ENCODE measurements at regions not wholly inside any gene's neighbourhood (a gene's known extent, or its start where the extent isn't known, plus 50 kb on each side); places are given as distances from the start of the nearest gene placed in this dataset.
"Not testable (repeated sequence)": the region's sequence is repeated elsewhere in the genome, so short reads cannot be mapped to it uniquely, and the experiment has no call there.

- no peak for TF ChIP-seq CTCF (IDR thresholded peaks at IDR 0.05)
- H3K27me3 ChIP-seq, result no peaks in the 10 kb centered on the region
- no peaks in the 10 kb centered on the region for H3K36me3 ChIP-seq
- H3K4me3 ChIP-seq, result no peak overlapping the region
- no peak for DNase-seq
- peaks cover 0 to 13% (median 0%) of the 10 kb centered on the region in 3 donors for H3K9me3 ChIP-seq
- no peak overlapping the region for H3K27ac ChIP-seq
- H3K4me1 ChIP-seq, result peaks cover 0 to 4% (median 0%) of the 10 kb centered on the region in 4 donors
- intact Hi-C loops (cut with DNase I; ENCODE audit: low total_unique reads), result no loop called here
These were observed 421.8 kb downstream of the ACTL7B start for GRCh38 chr9:108434036-108434435.

GRCh38 chr9:108430655-108431054 is 425.1 kb downstream of the ACTL7B start:
- no peak for TF ChIP-seq CTCF (IDR thresholded peaks at IDR 0.05)
- H3K36me3 ChIP-seq, result no peaks in the 10 kb centered on the region
- peaks cover 0 to 13% (median 0%) of the 10 kb centered on the region in 3 donors for H3K9me3 ChIP-seq
- H3K4me3 ChIP-seq, result no peak overlapping the region
- intact Hi-C loops (cut with DNase I; ENCODE audit: low total_unique reads), result no loop called here
- H3K27ac ChIP-seq, result no peak overlapping the region
- no peak for DNase-seq
- no peaks in the 10 kb centered on the region for H3K4me1 ChIP-seq
- no peaks in the 10 kb centered on the region for H3K27me3 ChIP-seq

- no peak for TF ChIP-seq CTCF (IDR thresholded peaks at IDR 0.05)
- intact Hi-C loops (cut with DNase I; ENCODE audit: low total_unique reads), result no loop called here
- DNase-seq, result no peak
- Histone ChIP-seq H3K36me3 (no peaks in the 10 kb centered on the region), H3K27me3 (no peaks in the 10 kb centered on the region), H3K4me3 (no peak overlapping the region), H3K4me1 (no peaks in the 10 kb centered on the region), H3K27ac (no peak overlapping the region), H3K9me3 (peaks cover 0 to 13% (median 0%) of the 10 kb centered on the region in 3 donors)
These were observed 428.0 kb downstream of the ACTL7B start for GRCh38 chr9:108427751-108428150.

GRCh38 chr9:108426421-108426940 is 429.3 kb downstream of the ACTL7B start:
- DNase-seq; H3K27me3 ChIP-seq; H3K27ac ChIP-seq; H3K4me3 ChIP-seq; H3K4me1 ChIP-seq; intact Hi-C loops (cut with DNase I; ENCODE audit: low total_unique reads); H3K36me3 ChIP-seq: not testable (repeated sequence)
- H3K9me3 ChIP-seq, result peaks cover 0 to 13% (median 0%) of the 10 kb centered on the region in 3 donors

GRCh38 chr9:108423433-108423832 is 432.4 kb downstream of the ACTL7B start:
- no peaks in the 10 kb centered on the region for H3K27me3 ChIP-seq
- H3K27ac ChIP-seq, result no peak overlapping the region
- intact Hi-C loops (cut with DNase I; ENCODE audit: low total_unique reads), result no loop called here
- no peaks in the 10 kb centered on the region for H3K36me3 ChIP-seq
- H3K4me1 ChIP-seq, result no peaks in the 10 kb centered on the region
- no peak overlapping the region for H3K4me3 ChIP-seq
- DNase-seq, result no peak
- TF ChIP-seq CTCF (IDR thresholded peaks at IDR 0.05), result no peak
- H3K9me3 ChIP-seq, result no peaks in the 10 kb centered on the region

- no peak for DNase-seq
- H3K27ac ChIP-seq, result no peak overlapping the region
- no peak overlapping the region for H3K4me3 ChIP-seq
- H3K4me1 ChIP-seq, result no peaks in the 10 kb centered on the region
- intact Hi-C loops (cut with DNase I; ENCODE audit: low total_unique reads), result no loop called here
- H3K36me3 ChIP-seq, result no peaks in the 10 kb centered on the region
- H3K9me3 ChIP-seq, result no peaks in the 10 kb centered on the region
- TF ChIP-seq CTCF (IDR thresholded peaks at IDR 0.05), result no peak
- H3K27me3 ChIP-seq, result no peaks in the 10 kb centered on the region
These were observed 436.4 kb downstream of the ACTL7B start for GRCh38 chr9:108419379-108419778.
